Large intestine (tissue), 3 donors: ENCODE measurements at regions not wholly inside any gene's neighbourhood (a gene's known extent, or its start where the extent isn't known, plus 50 kb on each side); places are given as distances from the start of the nearest gene placed in this dataset.

Experiments
- DNase-seq, 2 donors: peaks; one replicate each; pipeline versions ENCODE4 v3.0.0 to v3.0.0-alpha.2; 2013
- H3K27ac ChIP-seq: one replicate; pipeline ENCODE4 v1.5.1; 2013; ENCODE audit warnings: low read length
- H3K27me3 ChIP-seq: 2 replicates; pipeline ENCODE4 v1.6.1; 2013; ENCODE audit warnings: low read length; ENCODE audit not compliant: control insufficient read depth, insufficient read depth
- H3K36me3 ChIP-seq: 2 replicates; pipeline ENCODE4 v1.6.1; 2013; ENCODE audit warnings: low read length; ENCODE audit not compliant: control insufficient read depth, insufficient read depth
- H3K4me1 ChIP-seq: one replicate; pipeline ENCODE4 v1.6.1; 2013; ENCODE audit warnings: low read length; ENCODE audit not compliant: control insufficient read depth, insufficient read depth
- H3K4me3 ChIP-seq: one replicate; pipeline ENCODE4 v1.5.1; 2013; ENCODE audit warnings: low read length
- H3K9me3 ChIP-seq: one replicate; pipeline ENCODE4 v1.6.1; 2013; ENCODE audit warnings: mild to moderate bottlenecking, low read depth, low read length, moderate library complexity; ENCODE audit not compliant: control insufficient read depth
- WGBS: methylation state at CpG from one replicate; pipeline ENCODE4 v1.1.5; 2013; ENCODE audit warnings: low lambda C conversion rate; ENCODE audit not compliant: insufficient coverage; 5-methylcytosine and 5-hydroxymethylcytosine counted together

DNA sequence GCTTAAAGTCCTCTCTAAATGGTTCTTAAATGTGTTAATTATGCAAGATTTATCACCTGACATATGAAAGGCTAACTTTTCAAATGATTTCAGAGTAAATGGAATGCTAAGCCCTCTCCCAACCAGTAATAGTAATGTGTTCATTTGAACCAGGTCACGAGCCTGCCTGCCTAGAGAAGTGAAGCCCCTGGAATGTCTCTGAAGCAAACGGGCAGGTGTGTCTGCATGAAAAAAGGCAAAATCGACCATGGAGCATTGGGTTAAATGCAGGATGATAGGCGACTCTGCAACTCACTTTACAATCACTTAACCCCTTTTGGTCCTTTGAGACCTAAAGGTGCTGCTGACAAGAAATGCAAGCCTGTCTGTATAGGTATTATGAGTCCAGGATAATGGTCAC, 798.4 kb upstream of the ACVR2A start:
- WGBS, result no CpG with 5 or more reads among the region's 4 CpGs

GRCh38 chr2:147045113-147045512, 799.7 kb upstream of the ACVR2A start:
- Histone ChIP-seq H3K36me3 (no peaks in the 10 kb centered on the region), H3K9me3 (no peaks in the 10 kb centered on the region), H3K27me3 (peaks cover 3% of the 10 kb centered on the region), H3K27ac (no peak overlapping the region), H3K4me3 (no peak overlapping the region), H3K4me1 (peaks cover 4% of the 10 kb centered on the region)
- 20% methylated on average over 2 of the region's 2 CpGs for WGBS
- peak; percentile 48 to 64 for DNase-seq

More for the DNA sequence above, 798.4 kb upstream of the ACVR2A start:
- no peaks in the 10 kb centered on the region for H3K9me3 ChIP-seq
- no peak overlapping the region for H3K4me3 ChIP-seq
- no peak for DNase-seq
- no peaks in the 10 kb centered on the region for H3K4me1 ChIP-seq
- no peaks in the 10 kb centered on the region for H3K36me3 ChIP-seq
- H3K27me3 ChIP-seq, result peaks cover 3% of the 10 kb centered on the region
- no peak overlapping the region for H3K27ac ChIP-seq

- no peak overlapping the region for H3K4me3 ChIP-seq
- no peaks in the 10 kb centered on the region for H3K36me3 ChIP-seq
- WGBS, result no CpG with 5 or more reads among the region's 1 CpG
- DNase-seq, result no peak
- H3K4me1 ChIP-seq, result peaks cover 9% of the 10 kb centered on the region
- H3K27ac ChIP-seq, result peak overlapping the region; percentile 61
- no peaks in the 10 kb centered on the region for H3K27me3 ChIP-seq
- no peaks in the 10 kb centered on the region for H3K9me3 ChIP-seq
These were observed 803.7 kb upstream of the ACVR2A start for GRCh38 chr2:147041121-147041494.

DNA sequence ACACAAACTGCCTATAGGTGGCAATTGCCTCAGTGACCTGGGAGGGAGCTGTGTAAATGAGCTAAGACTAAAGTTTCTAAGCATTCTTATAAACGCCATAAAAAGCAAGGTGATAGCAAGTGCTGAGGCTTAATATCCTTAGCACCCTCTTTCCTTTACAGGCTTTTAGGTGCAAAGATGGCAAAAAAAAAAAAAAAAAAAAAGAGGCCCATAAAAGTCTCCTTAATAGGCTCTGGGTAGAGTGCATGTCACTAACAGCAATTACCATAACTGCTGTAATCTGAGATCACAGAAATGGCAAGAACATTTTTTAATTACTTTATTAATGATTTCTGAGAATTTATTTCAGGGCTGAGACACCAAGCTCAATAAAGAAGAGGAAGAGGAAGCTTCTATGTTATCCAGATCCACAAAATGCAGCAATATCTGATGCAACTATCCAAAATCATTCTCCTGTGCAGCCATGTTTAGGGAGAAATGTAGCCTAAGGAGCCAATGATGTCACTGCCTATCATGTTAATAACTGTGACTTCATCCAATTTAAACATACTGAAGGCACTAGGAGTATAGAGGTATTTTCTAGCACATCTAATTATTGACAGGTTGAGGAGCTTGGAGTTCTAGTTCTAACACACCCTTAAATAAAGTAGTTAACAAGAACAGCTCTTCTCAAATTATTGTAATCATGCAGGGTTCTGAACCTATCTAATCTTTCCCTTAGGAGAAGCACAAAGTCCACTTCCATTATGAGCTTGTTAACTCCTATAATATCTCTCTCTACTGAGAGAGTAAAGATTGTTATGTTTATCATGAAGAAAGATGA, 804.3 kb upstream of the ACVR2A start:
- peak overlapping the region; percentile 61 for H3K27ac ChIP-seq

DNA sequence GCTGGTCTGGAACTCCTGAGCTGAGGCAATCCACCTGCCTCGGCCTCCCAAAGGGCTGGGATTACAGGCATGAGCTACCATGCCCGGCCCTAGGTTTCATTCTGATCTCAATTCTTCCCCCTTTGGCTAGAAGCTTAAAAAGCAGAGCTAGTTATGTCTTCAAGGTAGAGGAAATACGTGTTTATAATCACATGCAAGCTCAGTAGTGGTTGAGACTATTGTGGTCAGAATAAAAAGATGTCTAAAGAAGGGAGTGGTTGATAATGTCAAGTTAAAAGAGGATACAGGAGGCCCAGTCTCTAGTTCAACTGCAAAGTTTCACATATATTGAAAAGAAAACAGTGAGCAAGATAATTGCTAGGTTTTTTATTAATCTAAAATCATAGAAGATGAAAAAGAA, 807.8 kb upstream of the ACVR2A start:
- Histone ChIP-seq H3K27ac (no peak overlapping the region), H3K9me3 (no peaks in the 10 kb centered on the region), H3K4me3 (no peak overlapping the region), H3K36me3 (no peaks in the 10 kb centered on the region), H3K27me3 (no peaks in the 10 kb centered on the region), H3K4me1 (peaks cover 24% of the 10 kb centered on the region)
- 60% methylated on average over 1 of the region's 3 CpGs for WGBS
- DNase-seq, result no peak

More for the DNA sequence above, 804.3 kb upstream of the ACVR2A start:
- Histone ChIP-seq H3K36me3 (no peaks in the 10 kb centered on the region), H3K4me3 (no peak overlapping the region), H3K27me3 (no peaks in the 10 kb centered on the region), H3K9me3 (no peaks in the 10 kb centered on the region), H3K4me1 (peaks cover 9% of the 10 kb centered on the region)
- no CpG with 5 or more reads among the region's 1 CpG for WGBS
- DNase-seq, result peak in 1 of 2 donors; percentile 81

DNA sequence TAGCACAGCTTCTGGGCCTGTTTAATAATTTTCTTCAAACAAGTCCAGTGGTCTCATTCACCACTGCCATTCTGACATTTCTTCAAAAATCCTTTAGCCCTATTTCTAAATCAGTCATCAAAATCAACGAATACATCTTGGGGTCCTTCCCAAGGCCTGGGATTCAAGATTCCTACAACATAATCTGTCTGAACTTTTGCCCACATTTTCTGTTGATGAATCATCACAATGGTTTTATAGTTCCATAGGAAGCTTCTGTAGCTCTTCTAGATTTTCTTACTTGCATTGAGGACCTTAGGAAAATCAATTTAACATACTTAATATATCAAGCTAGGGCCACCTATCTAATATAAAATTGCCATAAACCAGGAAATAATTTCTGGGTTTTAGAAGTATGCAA, 811.8 kb upstream of the ACVR2A start:
- Histone ChIP-seq H3K27me3 (no peaks in the 10 kb centered on the region), H3K27ac (peak overlapping the region; percentile 12), H3K4me1 (peaks cover 36% of the 10 kb centered on the region), H3K9me3 (no peaks in the 10 kb centered on the region), H3K36me3 (no peaks in the 10 kb centered on the region), H3K4me3 (no peak overlapping the region)
- WGBS, result no CpG with 5 or more reads among the region's 1 CpG
- peak in 1 of 2 donors; percentile 62 for DNase-seq

GRCh38 chr2:147031897-147032296, 812.9 kb upstream of the ACVR2A start:
- WGBS, result 0% methylated on average over 1 of the region's 3 CpGs
- H3K4me3 ChIP-seq, result no peak overlapping the region
- H3K27ac ChIP-seq, result no peak overlapping the region
- peak in 1 of 2 donors; percentile 73 for DNase-seq
- no peaks in the 10 kb centered on the region for H3K9me3 ChIP-seq
- H3K36me3 ChIP-seq, result no peaks in the 10 kb centered on the region
- no peaks in the 10 kb centered on the region for H3K27me3 ChIP-seq
- peaks cover 40% of the 10 kb centered on the region for H3K4me1 ChIP-seq

- H3K27ac ChIP-seq, result peak overlapping the region; percentile 16
- no peaks in the 10 kb centered on the region for H3K36me3 ChIP-seq
- no peaks in the 10 kb centered on the region for H3K27me3 ChIP-seq
- no peaks in the 10 kb centered on the region for H3K9me3 ChIP-seq
- no peak overlapping the region for H3K4me3 ChIP-seq
- peak in 1 of 2 donors; percentile 61 for DNase-seq
- H3K4me1 ChIP-seq, result peaks cover 40% of the 10 kb centered on the region
- WGBS, result 0% methylated on average over 1 of the region's 6 CpGs
These were observed 813.7 kb upstream of the ACVR2A start for GRCh38 chr2:147030966-147031720.

GRCh38 chr2:147027436-147027835, 817.4 kb upstream of the ACVR2A start:
- 83% methylated on average over 1 of the region's 1 CpG for WGBS
- DNase-seq, result no peak
- H3K36me3 ChIP-seq, result no peaks in the 10 kb centered on the region
- H3K4me1 ChIP-seq, result peaks cover 28% of the 10 kb centered on the region
- no peaks in the 10 kb centered on the region for H3K27me3 ChIP-seq
- no peak overlapping the region for H3K4me3 ChIP-seq
- no peak overlapping the region for H3K27ac ChIP-seq
- peaks cover 3% of the 10 kb centered on the region for H3K9me3 ChIP-seq

DNA sequence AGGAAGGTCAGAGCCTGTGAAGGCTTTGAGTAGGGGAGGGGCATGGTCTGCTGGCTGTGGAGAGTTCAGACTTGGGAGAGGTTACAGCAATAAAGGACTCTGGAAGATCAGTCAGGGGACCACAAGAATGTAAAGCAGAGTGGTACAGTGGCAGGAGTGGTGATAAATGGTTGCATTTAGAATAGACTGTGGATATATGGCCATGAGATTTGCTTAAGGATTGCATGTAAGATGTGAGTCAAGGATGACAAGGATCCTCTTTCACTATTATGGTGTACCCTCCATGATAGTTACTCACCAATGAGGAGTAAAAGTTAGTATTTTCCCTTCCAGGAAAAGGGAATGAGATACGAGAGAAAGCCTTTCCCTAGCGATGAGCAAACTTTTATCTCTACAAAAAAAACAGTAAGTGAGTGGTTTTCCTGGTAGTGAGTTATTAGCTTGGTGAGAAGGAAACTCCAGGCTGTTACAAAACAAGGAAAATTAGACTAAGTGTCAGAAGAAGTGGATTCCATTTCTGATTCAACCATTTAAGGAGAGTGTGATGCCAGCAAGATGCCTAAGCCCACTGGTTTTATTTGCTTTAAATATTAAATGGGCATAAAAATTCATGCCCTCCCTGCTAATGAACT, 818.0 kb upstream of the ACVR2A start:
- Histone ChIP-seq H3K9me3 (peaks cover 3% of the 10 kb centered on the region), H3K4me3 (no peak overlapping the region), H3K27me3 (no peaks in the 10 kb centered on the region), H3K27ac (no peak overlapping the region), H3K36me3 (no peaks in the 10 kb centered on the region), H3K4me1 (peaks cover 23% of the 10 kb centered on the region)
- 52% methylated on average over 2 of the region's 2 CpGs for WGBS
- DNase-seq, result no peak
